Thyroid gland (tissue), 4 donors: ENCODE measurements at regions not wholly inside any gene's neighbourhood (a gene's known extent, or its start where the extent isn't known, plus 50 kb on each side); places are given as distances from the start of the nearest gene placed in this dataset.

Source experiments
- POLR2A ChIP-seq, 2 donors: fragments of 450-650 bp; IDR thresholded peaks; one replicate each; pipeline ENCODE4 v1.6.1; 2017; ENCODE audit warnings: antibody characterized with exemption in 2 of 2, mild to moderate bottlenecking in 2 of 2, moderate library complexity in 1 of 2
- TF ChIP-seq, protein P1 (sequence below), 6 experiments: fragments of 200-600 bp in 3 of 6; fragments of 450-650 bp in 3 of 6; sonication (generic) in 3 of 6; IDR thresholded peaks; one replicate each; pipeline ENCODE4 v1.5.1; 2016 to 2019; ENCODE audit warnings: antibody characterized with exemption in 6 of 6, mild to moderate bottlenecking in 2 of 6, inconsistent platforms in 1 of 6, moderate library complexity in 1 of 6

GRCh38 chr3:182412066-182412465 lies 381.2 kb upstream of the ATP11B start:
- TF ChIP-seq, protein P1, sequence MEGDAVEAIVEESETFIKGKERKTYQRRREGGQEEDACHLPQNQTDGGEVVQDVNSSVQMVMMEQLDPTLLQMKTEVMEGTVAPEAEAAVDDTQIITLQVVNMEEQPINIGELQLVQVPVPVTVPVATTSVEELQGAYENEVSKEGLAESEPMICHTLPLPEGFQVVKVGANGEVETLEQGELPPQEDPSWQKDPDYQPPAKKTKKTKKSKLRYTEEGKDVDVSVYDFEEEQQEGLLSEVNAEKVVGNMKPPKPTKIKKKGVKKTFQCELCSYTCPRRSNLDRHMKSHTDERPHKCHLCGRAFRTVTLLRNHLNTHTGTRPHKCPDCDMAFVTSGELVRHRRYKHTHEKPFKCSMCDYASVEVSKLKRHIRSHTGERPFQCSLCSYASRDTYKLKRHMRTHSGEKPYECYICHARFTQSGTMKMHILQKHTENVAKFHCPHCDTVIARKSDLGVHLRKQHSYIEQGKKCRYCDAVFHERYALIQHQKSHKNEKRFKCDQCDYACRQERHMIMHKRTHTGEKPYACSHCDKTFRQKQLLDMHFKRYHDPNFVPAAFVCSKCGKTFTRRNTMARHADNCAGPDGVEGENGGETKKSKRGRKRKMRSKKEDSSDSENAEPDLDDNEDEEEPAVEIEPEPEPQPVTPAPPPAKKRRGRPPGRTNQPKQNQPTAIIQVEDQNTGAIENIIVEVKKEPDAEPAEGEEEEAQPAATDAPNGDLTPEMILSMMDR (IDR thresholded peaks at IDR 0.05): no peak
- no peak for TF ChIP-seq POLR2A (IDR thresholded peaks at IDR 0.05)
